ENCODE measurements at regions not wholly inside any gene's neighbourhood (a gene's known extent, or its start where the extent isn't known, plus 50 kb on each side); places are given as distances from the start of the nearest gene placed in this dataset.

GRCh38 chr13:21970172-21970571, 299.3 kb downstream of the FGF9 start:
- Histone ChIP-seq H3K27ac (ENCODE audit: low read depth in 1 of 2, low read length in 1 of 2) (no peak overlapping the region), H3K36me3 (ENCODE audit: control insufficient read depth in 2 of 2, insufficient read depth in 2 of 2, low read length in 1 of 2) (no peaks in the 10 kb centered on the region), H3K4me3 (ENCODE audit: low read length in 2 of 2) (no peak overlapping the region), H3K4me1 (ENCODE audit: control insufficient read depth in 2 of 2, insufficient read depth in 2 of 2, low read length in 2 of 2) (no peaks in the 10 kb centered on the region), H3K27me3 (ENCODE audit: control insufficient read depth in 2 of 2, insufficient read depth in 1 of 2, low read length in 1 of 2) (no peaks in the 10 kb centered on the region), H3K9me3 (ENCODE audit: control insufficient read depth in 2 of 2, insufficient read depth in 1 of 2, low read length in 1 of 2) (no peaks in the 10 kb centered on the region)
- 90% methylated on average over 7 of the region's 7 CpGs for WGBS
- DNase-seq (ENCODE audit: low read depth in 6 of 9, low spot score in 9 of 9): no peak

GRCh38 chr13:21970918-21971317, 300.0 kb downstream of the FGF9 start:
- no peak overlapping the region for H3K4me3 ChIP-seq (ENCODE audit: low read length in 2 of 2)
- no peaks in the 10 kb centered on the region for H3K27me3 ChIP-seq (ENCODE audit: control insufficient read depth in 2 of 2, insufficient read depth in 1 of 2, low read length in 1 of 2)
- DNase-seq (ENCODE audit: low read depth in 6 of 9, low spot score in 9 of 9): no peak
- H3K4me1 ChIP-seq (ENCODE audit: control insufficient read depth in 2 of 2, insufficient read depth in 2 of 2, low read length in 2 of 2): no peaks in the 10 kb centered on the region
- 100% methylated on average over 4 of the region's 4 CpGs for WGBS
- H3K9me3 ChIP-seq (ENCODE audit: control insufficient read depth in 2 of 2, insufficient read depth in 1 of 2, low read length in 1 of 2): no peaks in the 10 kb centered on the region
- H3K27ac ChIP-seq (ENCODE audit: low read depth in 1 of 2, low read length in 1 of 2): no peak overlapping the region
- H3K36me3 ChIP-seq (ENCODE audit: control insufficient read depth in 2 of 2, insufficient read depth in 2 of 2, low read length in 1 of 2): no peaks in the 10 kb centered on the region

DNA sequence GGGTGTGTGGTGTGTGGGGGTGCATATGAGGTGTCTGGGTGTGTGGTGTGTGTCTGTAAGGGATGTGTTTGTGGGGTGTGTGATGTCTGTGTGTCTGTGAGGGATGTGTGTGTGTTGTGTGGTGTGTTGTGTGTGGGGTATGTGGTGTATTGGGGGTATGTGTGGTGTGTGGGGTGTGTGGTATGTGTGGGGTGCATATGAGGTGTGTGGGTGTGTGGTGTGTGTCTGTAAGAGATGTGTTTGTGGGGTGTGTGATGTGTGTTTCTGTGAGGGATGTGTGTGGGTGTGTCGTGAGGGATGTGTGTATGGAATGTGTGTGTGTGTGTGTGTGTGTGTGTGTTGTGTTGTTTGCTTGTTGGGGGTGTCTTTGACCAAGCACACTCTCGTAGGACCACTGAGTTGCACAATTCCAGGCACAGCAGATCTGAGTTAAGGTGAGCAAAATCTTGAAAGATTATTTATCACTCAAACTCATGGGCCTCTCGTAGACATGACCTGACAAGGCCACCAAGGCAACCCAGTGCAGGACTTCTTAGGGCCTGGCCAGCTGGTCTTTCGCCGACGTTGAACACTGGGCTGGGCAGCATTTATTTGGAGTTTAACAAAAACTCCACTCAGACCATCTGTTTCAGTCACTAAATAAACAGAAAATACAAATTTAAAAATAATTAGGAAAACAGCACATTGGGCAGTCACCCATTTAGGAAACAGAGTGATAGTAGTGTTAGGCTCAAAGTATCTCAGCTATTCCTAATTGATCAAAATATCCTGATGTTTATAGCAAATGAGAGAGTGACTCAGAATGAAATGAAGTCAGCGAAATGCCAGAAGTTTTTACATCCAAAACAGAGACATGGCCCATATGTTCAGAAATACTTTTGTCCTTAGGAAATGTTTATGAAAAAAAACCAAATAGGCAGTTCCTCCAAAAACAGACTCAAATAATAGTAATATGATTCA, 301.1 kb downstream of the FGF9 start:
- WGBS: 86% methylated on average over 7 of the region's 7 CpGs
- no peak overlapping the region for H3K27ac ChIP-seq (ENCODE audit: low read depth in 1 of 2, low read length in 1 of 2)
- no peaks in the 10 kb centered on the region for H3K4me1 ChIP-seq (ENCODE audit: control insufficient read depth in 2 of 2, insufficient read depth in 2 of 2, low read length in 2 of 2)
- H3K9me3 ChIP-seq (ENCODE audit: control insufficient read depth in 2 of 2, insufficient read depth in 1 of 2, low read length in 1 of 2): no peaks in the 10 kb centered on the region
- DNase-seq (ENCODE audit: low read depth in 6 of 9, low spot score in 9 of 9): no peak
- H3K27me3 ChIP-seq (ENCODE audit: control insufficient read depth in 2 of 2, insufficient read depth in 1 of 2, low read length in 1 of 2): no peaks in the 10 kb centered on the region
- no peaks in the 10 kb centered on the region for H3K36me3 ChIP-seq (ENCODE audit: control insufficient read depth in 2 of 2, insufficient read depth in 2 of 2, low read length in 1 of 2)
- H3K4me3 ChIP-seq (ENCODE audit: low read length in 2 of 2): no peak overlapping the region

DNA sequence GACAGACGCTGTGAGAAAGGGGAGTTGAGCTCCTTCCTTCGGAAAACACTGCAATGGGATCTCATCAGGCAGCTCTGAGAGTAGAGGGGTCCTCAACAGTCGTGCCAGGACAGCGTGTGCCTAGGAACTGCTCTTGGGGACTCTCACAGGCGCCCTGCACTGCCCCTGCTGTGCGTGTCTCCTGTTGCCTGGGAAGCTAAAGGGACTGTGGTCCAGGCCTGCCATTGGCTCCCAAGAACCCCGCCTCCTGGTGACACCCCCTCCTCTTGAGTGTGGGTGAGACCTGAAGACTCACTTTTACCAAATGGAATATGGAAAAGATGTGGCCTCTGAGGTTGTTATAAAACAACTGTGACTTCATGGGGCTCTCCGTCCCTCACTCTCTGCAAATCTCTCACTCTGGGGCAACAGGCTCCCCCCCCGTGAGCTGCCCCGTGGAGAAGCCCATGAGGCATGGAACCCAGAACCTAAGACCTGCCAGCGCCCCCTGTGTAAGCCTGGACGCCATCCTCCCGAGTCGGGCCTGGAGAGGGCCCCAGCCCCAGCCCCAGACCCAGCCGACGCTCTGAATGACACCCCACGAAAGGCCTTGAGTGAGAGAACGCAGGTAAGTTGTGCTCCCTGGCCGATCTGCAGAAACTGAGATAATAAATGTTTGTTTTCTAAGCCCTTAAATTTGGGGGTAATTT, 302.7 kb downstream of the FGF9 start:
- no peaks in the 10 kb centered on the region for H3K36me3 ChIP-seq (ENCODE audit: control insufficient read depth in 2 of 2, insufficient read depth in 2 of 2, low read length in 1 of 2)
- H3K4me1 ChIP-seq (ENCODE audit: control insufficient read depth in 2 of 2, insufficient read depth in 2 of 2, low read length in 2 of 2): no peaks in the 10 kb centered on the region
- H3K27me3 ChIP-seq (ENCODE audit: control insufficient read depth in 2 of 2, insufficient read depth in 1 of 2, low read length in 1 of 2): no peaks in the 10 kb centered on the region
- H3K9me3 ChIP-seq (ENCODE audit: control insufficient read depth in 2 of 2, insufficient read depth in 1 of 2, low read length in 1 of 2): no peaks in the 10 kb centered on the region
- WGBS: 88% methylated on average over 19 of the region's 19 CpGs
- no peak overlapping the region for H3K27ac ChIP-seq (ENCODE audit: low read depth in 1 of 2, low read length in 1 of 2)
- no peak overlapping the region for H3K4me3 ChIP-seq (ENCODE audit: low read length in 2 of 2)
- DNase-seq (ENCODE audit: low read depth in 6 of 9, low spot score in 9 of 9): no peak

- Histone ChIP-seq H3K9me3 (ENCODE audit: control insufficient read depth in 2 of 2, insufficient read depth in 1 of 2, low read length in 1 of 2) (no peaks in the 10 kb centered on the region), H3K27me3 (ENCODE audit: control insufficient read depth in 2 of 2, insufficient read depth in 1 of 2, low read length in 1 of 2) (no peaks in the 10 kb centered on the region), H3K4me1 (ENCODE audit: control insufficient read depth in 2 of 2, insufficient read depth in 2 of 2, low read length in 2 of 2) (no peaks in the 10 kb centered on the region), H3K27ac (ENCODE audit: low read depth in 1 of 2, low read length in 1 of 2) (no peak overlapping the region), H3K4me3 (ENCODE audit: low read length in 2 of 2) (no peak overlapping the region), H3K36me3 (ENCODE audit: control insufficient read depth in 2 of 2, insufficient read depth in 2 of 2, low read length in 1 of 2) (no peaks in the 10 kb centered on the region)
- 85% methylated on average over 8 of the region's 8 CpGs for WGBS
- DNase-seq (ENCODE audit: low read depth in 6 of 9, low spot score in 9 of 9): no peak
Observed at GRCh38 chr13:21974741-21975140, 303.9 kb downstream of the FGF9 start.

- no peaks in the 10 kb centered on the region for H3K36me3 ChIP-seq (ENCODE audit: control insufficient read depth in 2 of 2, insufficient read depth in 2 of 2, low read length in 1 of 2)
- no peaks in the 10 kb centered on the region for H3K27me3 ChIP-seq (ENCODE audit: control insufficient read depth in 2 of 2, insufficient read depth in 1 of 2, low read length in 1 of 2)
- no peaks in the 10 kb centered on the region for H3K4me1 ChIP-seq (ENCODE audit: control insufficient read depth in 2 of 2, insufficient read depth in 2 of 2, low read length in 2 of 2)
- no peak overlapping the region for H3K4me3 ChIP-seq (ENCODE audit: low read length in 2 of 2)
- H3K9me3 ChIP-seq (ENCODE audit: control insufficient read depth in 2 of 2, insufficient read depth in 1 of 2, low read length in 1 of 2): no peaks in the 10 kb centered on the region
- no peak overlapping the region for H3K27ac ChIP-seq (ENCODE audit: low read depth in 1 of 2, low read length in 1 of 2)
- WGBS: 88% methylated on average over 10 of the region's 10 CpGs
- no peak for DNase-seq (ENCODE audit: low read depth in 6 of 9, low spot score in 9 of 9)
Observed at GRCh38 chr13:21976159-21976558, 305.3 kb downstream of the FGF9 start.

DNA sequence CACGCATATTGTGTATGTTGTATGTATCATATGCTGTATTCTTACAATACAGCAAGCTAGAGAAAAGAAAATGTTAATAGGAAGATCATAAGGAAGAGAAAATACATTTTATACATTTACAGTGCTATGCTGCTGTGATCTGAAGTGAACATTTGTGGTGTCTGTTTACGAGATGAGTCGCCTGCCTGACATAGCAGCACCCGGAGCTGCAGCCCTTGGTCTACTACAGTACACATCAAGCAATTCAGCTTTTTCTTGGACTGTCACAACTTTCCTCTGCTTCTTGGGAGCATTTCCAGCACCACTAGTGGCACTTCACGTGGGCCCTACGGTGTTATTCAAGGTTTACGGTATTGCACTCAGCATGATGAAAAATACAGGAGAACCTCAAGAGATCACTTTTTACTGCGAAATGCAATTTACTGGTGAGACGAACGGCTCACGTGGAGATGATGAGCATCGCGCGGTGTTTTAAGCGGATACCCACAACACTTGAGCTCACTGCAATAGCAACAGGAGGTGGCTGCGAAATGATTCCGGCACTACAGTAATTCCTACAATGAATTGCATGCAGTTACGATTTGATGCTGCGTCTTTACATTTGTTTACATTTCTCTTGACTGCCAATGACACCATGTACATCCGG, 308.4 kb downstream of the FGF9 start:
- no peaks in the 10 kb centered on the region for H3K36me3 ChIP-seq (ENCODE audit: control insufficient read depth in 2 of 2, insufficient read depth in 2 of 2, low read length in 1 of 2)
- no peak overlapping the region for H3K27ac ChIP-seq (ENCODE audit: low read depth in 1 of 2, low read length in 1 of 2)
- H3K9me3 ChIP-seq (ENCODE audit: control insufficient read depth in 2 of 2, insufficient read depth in 1 of 2, low read length in 1 of 2): no peaks in the 10 kb centered on the region
- no peaks in the 10 kb centered on the region for H3K4me1 ChIP-seq (ENCODE audit: control insufficient read depth in 2 of 2, insufficient read depth in 2 of 2, low read length in 2 of 2)
- no peak overlapping the region for H3K4me3 ChIP-seq (ENCODE audit: low read length in 2 of 2)
- H3K27me3 ChIP-seq (ENCODE audit: control insufficient read depth in 2 of 2, insufficient read depth in 1 of 2, low read length in 1 of 2): no peaks in the 10 kb centered on the region
- WGBS: 94% methylated on average over 20 of the region's 20 CpGs
- no peak for DNase-seq (ENCODE audit: low read depth in 6 of 9, low spot score in 9 of 9)

DNA sequence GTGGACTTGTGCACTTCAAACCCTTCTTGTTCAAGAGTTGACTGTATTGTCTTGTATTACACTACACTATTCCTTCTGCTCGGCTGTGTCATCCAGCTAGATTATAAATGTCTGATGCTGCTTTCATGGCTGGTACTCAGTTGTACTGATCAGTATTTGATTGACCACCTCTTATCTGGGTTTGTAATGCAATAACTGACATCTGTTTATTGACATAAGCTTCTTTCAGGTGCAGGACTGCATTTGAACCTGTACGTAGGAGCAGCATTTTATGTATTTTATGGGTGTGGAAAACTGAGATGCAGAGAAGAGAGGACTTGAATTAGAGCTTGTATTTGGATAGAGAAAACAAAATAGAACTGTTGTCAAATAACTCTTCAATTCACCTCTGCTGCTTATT, 309.2 kb downstream of the FGF9 start:
- no peak for DNase-seq (ENCODE audit: low read depth in 6 of 9, low spot score in 9 of 9)
- no peak overlapping the region for H3K27ac ChIP-seq (ENCODE audit: low read depth in 1 of 2, low read length in 1 of 2)
- H3K4me3 ChIP-seq (ENCODE audit: low read length in 2 of 2): no peak overlapping the region
- H3K36me3 ChIP-seq (ENCODE audit: control insufficient read depth in 2 of 2, insufficient read depth in 2 of 2, low read length in 1 of 2): no peaks in the 10 kb centered on the region
- 95% methylated on average over 2 of the region's 2 CpGs for WGBS
- no peaks in the 10 kb centered on the region for H3K27me3 ChIP-seq (ENCODE audit: control insufficient read depth in 2 of 2, insufficient read depth in 1 of 2, low read length in 1 of 2)
- H3K9me3 ChIP-seq (ENCODE audit: control insufficient read depth in 2 of 2, insufficient read depth in 1 of 2, low read length in 1 of 2): no peaks in the 10 kb centered on the region
- H3K4me1 ChIP-seq (ENCODE audit: control insufficient read depth in 2 of 2, insufficient read depth in 2 of 2, low read length in 2 of 2): no peaks in the 10 kb centered on the region

DNA sequence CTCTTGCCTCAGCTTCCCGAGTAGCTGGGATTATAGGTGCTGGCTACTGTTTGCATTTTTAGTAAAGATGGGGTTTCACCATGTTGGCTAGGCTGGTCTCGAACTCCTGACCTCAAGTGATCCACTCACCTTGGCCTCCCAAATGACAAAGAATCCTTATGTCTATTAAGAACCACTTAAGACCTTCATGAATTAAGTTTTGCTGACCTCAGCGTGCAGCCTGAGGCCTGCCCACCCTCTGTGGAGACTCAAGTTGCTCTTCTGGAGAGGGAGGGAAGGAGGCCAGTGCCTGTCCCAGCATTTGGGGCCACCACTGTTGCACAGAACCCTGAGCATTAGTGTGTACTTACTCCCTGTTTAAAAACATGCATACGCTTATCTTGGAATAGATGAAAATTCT, 313.3 kb downstream of the FGF9 start:
- 84% methylated on average over 4 of the region's 4 CpGs for WGBS
- no peaks in the 10 kb centered on the region for H3K27me3 ChIP-seq (ENCODE audit: control insufficient read depth in 2 of 2, insufficient read depth in 1 of 2, low read length in 1 of 2)

More for the DNA sequence above, 313.3 kb downstream of the FGF9 start:
- H3K4me1 ChIP-seq (ENCODE audit: control insufficient read depth in 2 of 2, insufficient read depth in 2 of 2, low read length in 2 of 2): no peaks in the 10 kb centered on the region
- H3K36me3 ChIP-seq (ENCODE audit: control insufficient read depth in 2 of 2, insufficient read depth in 2 of 2, low read length in 1 of 2): no peaks in the 10 kb centered on the region
- DNase-seq (ENCODE audit: low read depth in 6 of 9, low spot score in 9 of 9): no peak
- no peak overlapping the region for H3K27ac ChIP-seq (ENCODE audit: low read depth in 1 of 2, low read length in 1 of 2)
- H3K9me3 ChIP-seq (ENCODE audit: control insufficient read depth in 2 of 2, insufficient read depth in 1 of 2, low read length in 1 of 2): no peaks in the 10 kb centered on the region
- H3K4me3 ChIP-seq (ENCODE audit: low read length in 2 of 2): no peak overlapping the region
